GM19238 (cell line): ENCODE measurements at regions not wholly inside any gene's neighbourhood (a gene's known extent, or its start where the extent isn't known, plus 50 kb on each side); places are given as distances from the start of the nearest gene placed in this dataset.

Source experiments
- DNase-seq: peaks from one replicate; pipeline ENCODE4 v3.0.0; 2011; ENCODE audit warnings: low spot score; ENCODE audit not compliant: insufficient read length

DNA sequence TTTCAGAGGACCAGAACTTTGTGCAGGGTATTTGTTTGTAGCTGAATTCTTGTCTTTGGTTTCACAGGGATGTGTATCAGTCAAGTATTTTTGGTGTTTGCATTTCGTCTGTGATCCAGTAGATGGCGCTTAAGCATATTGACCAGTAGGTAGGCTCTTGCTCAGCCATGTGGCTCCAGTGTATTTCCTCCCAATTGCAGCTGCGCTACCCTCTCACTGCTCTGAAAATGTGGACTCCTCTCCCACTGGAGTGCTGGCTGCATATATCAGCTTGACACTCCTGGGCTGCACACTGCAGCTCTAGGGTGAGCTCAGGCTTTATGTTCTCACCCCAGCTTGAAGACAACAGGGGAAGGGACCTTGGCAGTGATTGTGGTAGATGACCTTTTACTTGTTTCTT lies 1264.3 kb upstream of the ALCAM start:
- no peak for DNase-seq

DNA sequence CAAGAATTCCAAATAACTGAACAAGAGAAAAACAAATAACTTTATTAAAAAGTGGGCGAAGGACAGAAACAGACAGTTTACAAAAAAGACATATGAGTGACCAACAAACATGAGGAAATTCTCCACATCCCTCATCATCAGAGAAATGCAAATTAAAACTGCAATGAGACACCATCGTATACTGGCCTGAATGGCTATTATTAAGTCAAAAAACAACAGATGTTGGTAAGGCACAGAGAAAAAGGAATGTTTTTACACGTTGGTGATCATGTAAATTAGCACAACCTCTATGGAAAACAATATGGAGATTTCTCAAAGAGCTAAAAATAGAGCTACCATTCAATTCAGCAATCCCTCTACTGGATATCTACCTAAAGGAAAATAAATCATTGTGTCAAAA lies 1260.4 kb upstream of the ALCAM start:
- DNase-seq, result no peak

DNA sequence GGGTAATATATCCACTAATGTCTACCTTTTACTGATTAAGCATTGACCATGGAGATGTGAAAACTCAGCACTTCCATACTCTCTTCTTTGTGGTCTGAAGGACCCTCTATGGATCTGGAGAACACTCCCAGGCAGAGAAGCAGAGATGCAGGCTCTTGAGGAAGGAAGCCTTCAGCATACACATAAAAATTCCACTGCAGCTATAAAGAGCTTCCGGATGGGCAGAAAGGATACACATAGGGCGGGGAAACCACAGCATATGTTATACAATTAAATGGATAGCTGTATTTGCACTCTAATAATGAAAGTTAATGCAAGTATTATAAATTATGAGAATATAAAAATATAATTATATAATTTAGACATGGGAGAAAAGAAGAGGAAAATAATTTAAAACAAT lies 1258.2 kb upstream of the ALCAM start:
- no peak for DNase-seq

DNA sequence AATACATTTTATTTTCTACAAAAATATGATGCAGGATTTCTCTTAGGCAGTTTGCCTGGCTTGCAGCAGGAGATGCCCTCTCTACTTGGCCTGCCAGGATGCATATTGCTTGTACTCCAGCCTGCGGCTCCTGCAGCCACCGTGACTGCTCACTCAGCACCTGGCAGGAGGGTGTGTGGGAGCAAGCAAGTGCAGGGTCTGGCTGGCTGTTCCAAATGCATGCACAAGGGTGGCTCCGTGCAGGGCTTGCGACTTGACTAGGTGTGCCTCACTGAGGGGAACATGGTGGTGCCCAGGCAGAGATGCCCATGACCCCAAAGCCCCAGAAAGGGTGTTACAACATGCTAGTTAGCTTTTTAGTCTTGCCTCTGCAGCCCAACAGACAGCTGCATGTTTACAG lies 1240.2 kb upstream of the ALCAM start:
- no peak for DNase-seq

DNA sequence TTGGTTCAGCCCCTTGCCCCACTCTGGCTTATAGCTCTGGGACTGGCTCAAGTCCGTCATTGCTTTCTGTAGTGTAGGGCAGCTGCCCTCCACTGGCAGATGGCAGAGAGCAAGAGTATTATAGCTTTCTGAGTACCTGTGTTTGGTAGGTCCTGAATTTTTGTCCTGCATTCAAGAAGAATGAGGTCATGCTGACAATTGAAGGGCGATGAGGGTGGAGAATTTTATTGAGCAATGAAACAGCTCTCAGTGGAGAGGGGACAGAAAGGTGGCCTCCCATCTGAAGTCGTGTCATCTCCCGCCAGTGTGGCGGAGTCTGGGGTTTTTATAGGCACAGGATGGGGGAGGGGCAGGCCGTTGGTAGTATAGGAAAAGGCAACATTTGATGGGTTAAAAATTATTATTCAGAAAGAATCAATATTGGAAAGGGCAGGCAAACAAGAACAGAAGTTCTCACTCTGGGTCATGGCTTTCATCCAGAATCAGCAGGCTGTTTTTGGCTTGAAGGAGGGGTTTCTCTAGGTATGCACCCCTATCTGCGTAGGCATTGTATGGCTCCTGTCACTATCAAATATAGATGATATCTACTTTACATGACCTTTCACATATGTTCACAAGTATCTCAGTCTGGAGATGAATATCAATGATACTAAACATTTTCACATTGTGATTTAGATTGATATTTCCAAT lies 1239.7 kb upstream of the ALCAM start:
- DNase-seq, result no peak

DNA sequence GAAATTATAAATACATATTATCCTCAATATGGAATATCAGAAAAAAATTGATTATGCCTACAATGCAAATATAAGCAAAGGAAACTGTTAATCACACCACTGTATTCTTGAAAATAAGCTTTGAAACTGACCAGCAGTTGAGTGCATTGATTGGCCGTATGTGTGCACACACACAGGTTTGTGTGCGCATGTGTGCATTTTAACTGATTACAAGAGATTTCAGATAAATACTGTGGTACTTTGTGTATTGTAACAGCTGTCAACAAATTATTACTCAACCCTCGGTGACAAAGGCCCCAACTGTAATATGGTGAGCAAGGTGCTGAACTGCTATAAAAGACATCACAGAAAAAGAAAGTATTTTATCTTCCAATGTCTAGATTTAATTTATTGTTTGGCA lies 1238.9 kb upstream of the ALCAM start:
- DNase-seq, result no peak

DNA sequence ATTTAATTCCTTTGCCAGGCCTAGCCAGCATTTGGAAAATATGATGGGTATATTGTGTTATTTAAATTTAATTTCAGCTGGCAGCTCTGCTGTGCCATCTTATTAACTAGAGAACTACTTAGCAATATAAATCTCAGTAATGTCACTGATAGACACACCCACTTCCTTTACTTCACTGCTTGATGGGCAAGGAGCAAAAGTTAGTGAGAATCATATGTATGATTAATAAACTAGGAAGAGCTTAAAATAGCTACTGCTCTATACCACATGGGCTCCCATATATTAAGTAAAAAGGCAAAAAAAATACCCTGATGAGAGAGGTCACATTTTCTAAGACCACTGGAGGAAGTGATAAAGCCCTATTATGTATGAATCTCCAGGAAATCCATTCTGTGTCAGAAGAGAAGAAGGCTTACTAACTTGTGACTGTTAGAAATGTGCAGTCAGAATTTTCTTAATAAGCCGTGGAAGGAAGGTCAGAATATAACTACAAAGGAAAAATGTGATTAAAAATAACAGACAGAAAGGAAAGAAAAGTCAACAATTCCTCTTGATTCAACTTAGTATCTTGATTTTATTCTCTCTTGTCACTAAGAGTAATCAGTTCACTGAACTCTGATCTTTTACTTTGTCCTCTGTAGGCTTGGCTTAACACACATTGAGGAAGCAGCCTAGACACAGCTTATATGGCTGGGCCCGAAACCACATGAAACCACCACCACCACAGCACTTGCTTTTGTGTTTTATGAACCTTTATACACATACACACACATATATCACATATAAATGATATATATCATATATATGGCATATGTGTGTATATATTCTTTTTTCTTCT lies 1233.9 kb upstream of the ALCAM start:
- DNase-seq, result no peak

DNA sequence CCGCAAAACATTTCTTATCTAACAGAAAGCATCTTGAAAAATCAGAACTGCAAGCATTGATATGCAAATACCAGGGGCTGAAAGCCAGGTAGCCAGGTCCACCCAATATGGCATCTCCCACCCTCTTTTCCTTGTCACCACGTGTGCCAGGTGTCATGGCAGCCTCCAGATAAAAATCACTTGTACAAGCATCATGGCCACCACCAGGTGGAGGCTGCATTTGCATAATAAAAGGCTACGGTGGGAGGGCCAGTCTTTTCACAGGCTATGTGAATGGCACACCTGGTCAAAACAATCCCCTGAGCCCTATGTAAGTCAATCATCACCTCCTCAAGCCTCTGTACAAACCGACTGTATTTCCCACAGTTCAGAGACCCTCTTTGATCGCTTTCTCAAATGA lies 1233.1 kb upstream of the ALCAM start:
- DNase-seq, result no peak

DNA sequence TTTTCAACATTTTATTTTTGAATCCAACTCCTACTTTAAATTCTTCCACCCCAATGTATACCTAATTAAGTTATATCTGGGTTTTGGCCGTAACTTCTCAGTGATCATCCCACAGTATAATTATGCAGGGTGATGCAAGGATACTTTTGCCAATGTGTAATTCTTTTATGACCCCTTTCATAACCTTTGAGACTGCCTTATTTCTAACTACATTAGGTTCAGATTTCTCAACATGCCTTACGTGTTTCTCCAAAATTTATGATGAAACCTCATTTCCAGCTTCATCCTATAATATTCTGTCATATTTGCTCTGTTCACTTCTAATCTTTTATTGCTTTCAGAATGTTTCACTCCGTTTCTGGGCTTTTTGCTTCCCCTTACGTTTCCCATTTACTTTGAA lies 1229.6 kb upstream of the ALCAM start:
- DNase-seq, result no peak

DNA sequence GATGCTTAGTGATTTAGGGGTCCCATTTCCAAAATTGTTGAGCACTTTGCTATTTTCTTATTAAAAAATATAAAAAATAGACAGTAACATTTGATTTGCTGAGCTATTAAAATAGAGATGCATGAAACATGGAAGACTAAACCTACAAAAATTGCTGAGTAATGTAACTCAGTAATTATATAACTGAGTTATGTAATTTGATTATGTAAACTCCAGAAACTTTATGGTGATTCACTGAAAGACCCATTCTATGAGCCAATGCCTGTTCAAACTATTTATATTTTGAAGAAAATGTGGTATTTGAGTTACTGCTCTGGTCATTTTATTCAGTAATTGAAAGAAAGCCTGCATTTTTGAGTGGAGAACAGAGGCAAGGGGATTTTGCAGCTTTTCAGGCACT lies 1221.5 kb upstream of the ALCAM start:
- no peak for DNase-seq

DNA sequence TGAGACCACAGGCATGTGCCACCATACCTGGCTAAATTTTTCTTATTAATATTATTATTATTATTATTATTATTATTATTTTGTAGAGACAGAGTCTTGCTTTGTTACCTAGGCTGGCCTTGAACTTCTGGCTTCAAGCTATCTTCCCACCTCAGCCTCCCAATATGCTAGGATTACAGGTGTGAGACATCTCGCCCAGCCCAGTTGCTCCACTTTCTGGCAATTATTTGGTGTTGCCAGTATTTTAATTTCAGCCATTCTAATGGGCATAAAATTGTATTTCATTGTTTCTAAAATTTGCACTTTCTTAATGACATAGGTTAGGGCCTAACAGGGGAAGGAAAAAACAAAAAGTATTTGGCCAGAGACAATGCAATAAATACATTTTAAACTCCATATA lies 1217.6 kb upstream of the ALCAM start:
- DNase-seq, result no peak

DNA sequence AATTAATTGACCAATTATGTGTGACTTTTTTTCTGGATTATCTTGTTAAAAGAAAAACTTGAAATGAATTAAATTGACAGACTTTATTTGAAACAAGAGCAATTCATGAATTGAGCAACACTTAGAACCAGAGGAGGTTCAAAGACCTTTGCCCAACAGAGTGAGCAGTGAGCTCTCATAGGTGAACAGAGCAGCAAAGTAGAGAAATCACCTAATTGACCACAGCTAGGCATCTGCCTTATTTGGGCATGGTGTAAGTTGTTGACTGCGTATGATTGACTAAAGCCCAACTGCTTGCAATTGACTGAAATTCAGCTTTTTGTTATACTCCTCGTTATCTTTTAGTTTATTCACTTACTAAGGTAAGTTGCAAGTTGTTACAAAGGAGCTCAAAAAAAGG lies 1216.0 kb upstream of the ALCAM start:
- no peak for DNase-seq

DNA sequence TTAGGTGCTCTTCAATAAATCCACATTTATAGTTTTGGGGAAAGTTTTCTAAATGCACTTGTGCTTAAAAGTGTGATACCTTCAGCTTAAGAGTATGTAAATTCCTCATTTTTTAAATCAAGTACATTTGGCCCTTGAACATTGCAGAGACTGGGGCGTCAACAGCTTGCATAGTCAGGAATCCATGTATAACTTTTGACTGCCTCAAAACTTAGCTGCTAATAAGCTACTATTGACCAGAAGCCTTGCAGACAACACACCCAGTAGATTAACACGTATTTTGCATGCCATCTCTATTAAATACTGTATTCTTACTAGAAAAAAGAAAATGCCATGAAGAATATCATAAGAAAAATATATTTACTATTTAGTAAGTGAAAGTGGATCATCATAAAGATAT lies 1211.8 kb upstream of the ALCAM start:
- DNase-seq, result no peak

DNA sequence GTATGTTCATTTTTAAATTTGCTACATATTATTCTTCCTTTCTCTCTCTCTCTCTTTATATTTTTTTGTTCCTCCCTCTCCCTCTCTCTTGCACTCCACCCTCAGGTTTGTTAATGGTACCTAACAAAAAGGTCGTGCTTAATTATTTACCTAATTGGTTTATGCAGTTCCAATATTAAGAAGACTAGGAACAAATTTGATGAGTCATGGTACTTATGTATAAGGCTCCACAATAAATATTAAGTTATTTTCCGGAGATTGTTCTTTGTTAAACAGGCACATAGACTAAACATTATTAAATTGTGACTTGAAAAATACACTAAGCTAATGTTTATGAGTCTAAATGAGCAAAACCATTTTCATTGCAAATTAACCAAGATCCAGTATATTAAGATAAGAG lies 1200.8 kb upstream of the ALCAM start:
- DNase-seq, result no peak

DNA sequence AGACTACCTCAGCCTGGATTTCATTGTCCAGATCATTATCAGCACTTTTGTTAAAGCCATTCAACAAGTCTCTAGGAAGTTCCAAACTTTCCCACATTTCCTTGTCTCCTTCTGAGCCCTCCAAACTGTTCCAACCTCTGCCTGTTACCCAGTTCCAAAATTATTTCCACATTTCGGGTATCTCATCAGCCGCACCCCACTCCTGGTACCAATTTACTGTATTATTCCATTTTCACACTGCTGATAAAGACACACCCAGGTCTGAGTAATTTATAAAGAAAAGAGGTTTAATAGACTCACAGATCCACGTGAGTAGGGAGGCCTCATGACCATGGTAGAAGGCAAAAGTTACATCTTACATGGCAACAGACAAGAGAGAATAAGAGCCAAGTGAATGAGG lies 1198.3 kb upstream of the ALCAM start:
- DNase-seq, result no peak

DNA sequence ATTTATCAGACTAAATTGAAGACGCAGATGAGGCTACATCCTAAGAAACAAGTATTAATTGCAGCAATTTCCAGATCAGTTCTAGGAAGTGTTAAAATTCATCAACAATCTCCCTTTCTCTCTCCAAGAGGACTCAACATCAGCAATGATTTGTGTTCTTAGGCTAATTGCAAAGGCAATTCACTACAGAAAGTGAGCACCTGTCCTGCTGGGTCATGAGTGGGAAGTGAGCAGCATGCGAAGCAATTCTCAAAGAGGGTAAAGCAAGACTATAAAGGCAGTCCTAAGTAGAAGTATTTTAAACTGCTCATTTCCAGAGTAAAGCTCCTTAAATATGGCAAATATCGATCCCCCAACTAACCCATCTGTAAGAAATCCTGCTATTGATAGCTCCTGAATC lies 1191.0 kb upstream of the ALCAM start:
- DNase-seq, result no peak

DNA sequence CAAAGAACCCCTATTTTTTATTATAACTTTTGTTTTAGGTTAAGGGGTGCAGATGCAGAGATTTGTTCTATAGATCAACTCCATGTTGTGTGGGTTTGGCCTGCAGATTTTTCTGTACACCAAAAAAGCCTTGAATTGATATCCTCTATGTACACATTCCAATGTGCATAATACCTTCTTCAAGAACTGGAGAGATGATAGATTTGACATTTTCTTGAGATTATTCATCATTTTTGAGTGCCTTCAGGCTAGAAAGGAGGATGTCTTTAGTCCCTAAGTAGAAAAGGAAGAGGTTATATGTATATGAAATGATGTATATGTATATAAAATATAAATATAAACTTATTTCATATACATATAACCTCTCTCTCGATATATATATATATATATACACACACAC lies 1190.0 kb upstream of the ALCAM start:
- DNase-seq, result no peak

DNA sequence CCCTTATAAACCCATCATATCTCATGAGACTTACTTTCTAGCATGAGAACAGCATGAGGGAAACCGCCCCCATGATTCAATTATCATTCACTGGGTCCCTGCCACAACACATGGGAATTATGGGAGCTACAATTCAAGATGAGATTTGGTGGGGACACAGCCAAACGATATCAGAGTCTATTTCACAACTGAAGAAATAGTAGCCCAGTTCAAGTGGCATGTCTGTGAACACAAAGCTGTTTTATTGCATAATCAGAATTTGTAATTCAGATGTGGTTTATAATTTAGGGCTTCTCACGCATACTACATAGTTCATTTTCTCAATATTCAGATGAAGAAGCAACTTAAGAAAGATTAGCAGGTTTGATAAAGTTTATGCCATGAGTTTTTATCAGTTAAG lies 1188.0 kb upstream of the ALCAM start:
- no peak for DNase-seq

DNA sequence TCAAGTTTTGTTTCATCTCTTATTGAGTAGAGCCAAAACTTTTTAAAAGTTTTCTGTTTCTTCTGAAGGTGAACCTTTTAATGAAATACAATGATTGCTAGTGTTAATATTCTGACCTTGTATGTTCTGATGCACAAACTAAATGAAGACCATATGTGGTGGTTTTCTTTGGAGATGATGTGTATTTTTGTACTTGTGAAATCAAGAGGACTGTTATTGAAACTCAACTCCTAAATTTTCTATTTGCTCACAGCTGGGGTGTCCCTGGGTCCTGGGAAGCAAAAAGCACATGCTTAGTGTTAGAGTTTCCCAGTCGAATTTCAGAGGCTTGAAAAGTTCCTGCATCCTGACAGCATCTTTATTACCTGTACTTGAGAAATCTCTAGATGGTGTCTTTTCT lies 1185.8 kb upstream of the ALCAM start:
- no peak for DNase-seq

DNA sequence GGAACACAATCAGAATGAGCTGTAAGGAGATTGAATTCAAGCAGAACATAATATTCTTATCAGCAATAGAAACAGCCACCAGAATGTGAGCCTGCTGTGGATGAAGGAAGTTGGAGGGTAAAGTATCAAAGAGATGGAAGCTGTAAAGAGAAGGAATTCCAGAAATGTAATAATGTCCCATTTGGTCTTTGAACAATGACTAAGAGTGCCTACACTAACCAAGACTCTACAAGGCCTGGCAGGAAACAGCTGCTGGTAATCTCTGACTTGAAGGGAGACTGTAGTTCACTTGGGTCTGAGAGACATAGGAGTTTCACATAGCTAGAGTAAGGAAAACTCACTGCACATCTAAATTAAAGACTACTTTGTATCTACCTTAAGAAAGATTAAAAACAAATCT lies 1176.0 kb upstream of the ALCAM start:
- DNase-seq, result no peak

DNA sequence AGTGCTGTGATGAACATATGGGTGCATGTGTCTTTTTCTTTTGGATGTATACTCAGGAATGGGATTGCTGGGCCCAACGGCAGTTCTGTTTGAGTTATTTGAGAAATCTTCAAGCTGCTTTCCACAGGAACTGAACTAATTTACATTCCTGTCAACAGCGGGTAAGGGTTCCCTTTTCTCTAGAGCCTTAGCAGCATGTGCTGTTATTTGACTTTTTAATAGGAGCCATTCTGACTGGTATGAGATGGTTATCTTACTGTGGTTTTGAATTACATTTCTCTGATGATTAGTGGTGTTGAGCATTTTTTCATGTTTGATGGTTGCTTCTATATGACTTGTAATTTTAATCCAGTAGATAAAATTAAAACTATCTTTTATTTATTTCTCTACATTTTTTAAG lies 1168.6 kb upstream of the ALCAM start:
- no peak for DNase-seq

DNA sequence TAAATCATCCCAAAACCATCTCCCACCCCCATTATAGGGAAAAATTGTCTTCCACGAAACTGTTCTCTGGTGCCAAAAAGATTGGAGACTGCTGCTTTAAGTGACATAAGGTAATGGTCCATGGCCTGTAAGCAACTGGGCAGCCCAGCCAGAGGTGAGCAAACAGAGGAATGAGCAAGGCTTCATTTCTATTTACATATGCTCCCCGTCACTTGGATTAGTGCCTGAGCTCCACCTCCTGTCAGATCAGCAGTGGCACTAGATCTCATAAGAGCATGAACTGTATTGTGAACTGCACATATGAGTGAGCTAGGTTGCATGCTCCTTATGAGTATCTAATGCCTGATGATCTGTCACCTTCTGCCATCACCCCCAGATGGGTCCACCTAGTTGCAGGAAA lies 1159.8 kb upstream of the ALCAM start:
- DNase-seq, result no peak

DNA sequence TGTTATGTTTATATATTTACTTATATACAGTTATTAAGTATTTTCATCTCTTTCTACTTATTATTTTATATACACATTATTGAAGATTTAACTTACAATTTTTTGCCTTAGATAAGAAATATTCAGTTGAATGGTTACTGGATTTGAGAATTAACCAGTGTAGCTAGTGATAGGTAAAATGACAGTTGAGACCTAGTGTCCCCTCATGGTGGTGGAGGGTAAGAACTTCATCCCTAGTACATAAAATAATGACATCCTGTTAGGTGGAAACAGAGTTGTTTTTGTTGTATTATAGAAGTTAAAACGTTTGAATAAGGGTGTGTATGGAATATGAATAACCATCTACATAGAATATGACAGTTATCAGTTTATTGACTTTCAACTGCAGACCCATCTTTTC lies 1152.4 kb upstream of the ALCAM start:
- DNase-seq, result no peak
